ENCODE measurements at regions not wholly inside any gene's neighbourhood (a gene's known extent, or its start where the extent isn't known, plus 50 kb on each side); places are given as distances from the start of the nearest gene placed in this dataset.
"Not testable (repeated sequence)": the region's sequence is repeated elsewhere in the genome, so short reads cannot be mapped to it uniquely, and the experiment has no call there.

DNA sequence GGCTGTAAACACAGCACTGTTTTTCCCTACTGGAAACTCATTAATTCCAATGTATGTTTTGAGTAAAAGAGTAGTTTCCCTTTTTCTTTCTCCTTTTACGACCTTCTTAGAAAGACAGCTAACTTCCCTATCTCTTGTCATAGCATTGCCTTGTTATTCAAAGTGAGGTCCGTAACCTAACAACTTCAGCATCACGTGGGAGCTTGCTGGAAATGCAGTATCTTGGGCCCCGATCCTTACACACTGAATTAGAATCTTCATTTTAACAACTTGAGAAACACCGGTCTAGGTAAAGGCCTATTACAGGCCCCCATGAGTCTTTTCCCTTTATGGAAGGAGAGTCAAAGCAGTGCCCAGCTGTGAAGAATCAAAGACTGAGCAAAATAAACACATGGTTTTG lies 230.7 kb upstream of the PRKD1 start:
- no peak for DNase-seq (ENCODE audit: low read depth in 2 of 2, low spot score in 1 of 2)

DNA sequence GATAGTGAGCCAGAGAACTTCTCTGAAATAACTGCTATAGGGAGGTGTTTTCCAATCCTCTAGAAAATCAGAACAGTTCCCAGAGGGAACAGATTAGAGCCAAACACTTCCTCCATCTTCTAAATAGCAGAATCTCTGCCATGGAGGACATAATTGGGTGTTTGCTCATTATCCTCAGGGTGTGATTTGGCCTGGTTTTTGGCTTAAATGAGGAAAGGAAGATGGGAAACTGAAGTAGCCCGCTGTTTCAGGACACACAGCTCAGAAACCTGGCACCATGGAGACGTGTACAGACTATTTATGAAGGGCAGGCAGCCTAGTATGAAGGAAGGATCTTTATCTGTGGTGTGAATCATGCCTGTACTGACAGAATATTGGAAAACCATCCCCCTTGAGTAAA lies 231.7 kb upstream of the PRKD1 start:
- DNase-seq (ENCODE audit: low read depth in 2 of 2, low spot score in 1 of 2) = no peak

DNA sequence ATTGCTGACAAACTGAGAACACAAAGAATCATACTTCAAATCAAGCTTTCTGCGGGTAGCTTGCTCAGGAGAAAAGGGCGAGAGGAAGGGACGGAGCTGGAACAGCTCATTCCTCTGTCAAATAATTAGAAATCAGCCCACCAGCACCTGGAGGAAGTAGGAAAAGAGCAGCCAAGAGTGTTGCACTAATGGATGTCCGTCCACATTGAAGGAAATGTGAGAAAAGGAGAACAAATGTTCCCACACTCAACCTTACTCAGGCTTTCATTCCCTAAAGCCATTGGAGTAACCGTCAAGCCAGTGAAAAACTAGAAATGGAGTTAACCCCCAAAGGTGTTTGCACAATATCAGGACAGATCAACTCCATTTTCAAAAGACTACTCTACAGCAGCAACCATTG lies 233.0 kb upstream of the PRKD1 start:
- no peak for DNase-seq (ENCODE audit: low read depth in 2 of 2, low spot score in 1 of 2)

DNA sequence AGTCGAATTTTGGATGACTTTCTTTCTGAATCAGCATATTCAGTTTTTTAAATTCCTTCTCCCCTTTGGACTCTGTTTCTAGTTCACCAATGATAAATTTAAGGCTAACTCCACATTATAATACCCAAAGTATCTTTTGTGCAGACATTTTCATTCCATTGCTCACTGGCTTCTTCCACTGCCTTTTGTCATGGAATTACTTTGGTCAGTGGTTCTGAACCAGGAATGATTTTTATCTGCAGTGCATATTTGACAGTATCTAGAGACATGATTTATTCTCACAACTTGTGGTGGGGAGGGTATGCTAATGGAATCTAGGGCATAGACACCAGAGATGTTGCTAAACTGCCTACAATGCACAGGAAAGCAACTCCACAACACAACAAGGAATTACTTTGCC lies 234.4 kb upstream of the PRKD1 start:
- no peak for DNase-seq (ENCODE audit: low read depth in 2 of 2, low spot score in 1 of 2)

DNA sequence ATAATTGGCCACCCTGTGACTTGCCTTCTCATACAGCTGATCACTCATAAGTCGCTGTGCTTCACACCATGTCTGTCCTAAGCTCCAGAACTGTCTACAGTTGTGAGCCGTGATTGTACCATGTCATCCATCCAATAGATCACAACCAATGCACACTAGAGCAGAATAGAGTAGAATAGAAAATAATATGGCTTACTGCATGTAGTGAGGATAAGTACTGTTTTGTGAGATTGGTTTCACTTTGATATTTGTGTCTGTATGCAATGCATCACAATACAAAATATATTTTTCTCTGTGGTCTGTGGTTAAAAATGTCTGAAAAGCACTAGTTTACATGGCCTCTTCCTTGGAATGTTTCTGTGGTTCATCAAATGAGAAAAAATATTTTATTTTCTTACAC lies 237.6 kb upstream of the PRKD1 start:
- DNase-seq (ENCODE audit: low read depth in 2 of 2, low spot score in 1 of 2) = no peak

DNA sequence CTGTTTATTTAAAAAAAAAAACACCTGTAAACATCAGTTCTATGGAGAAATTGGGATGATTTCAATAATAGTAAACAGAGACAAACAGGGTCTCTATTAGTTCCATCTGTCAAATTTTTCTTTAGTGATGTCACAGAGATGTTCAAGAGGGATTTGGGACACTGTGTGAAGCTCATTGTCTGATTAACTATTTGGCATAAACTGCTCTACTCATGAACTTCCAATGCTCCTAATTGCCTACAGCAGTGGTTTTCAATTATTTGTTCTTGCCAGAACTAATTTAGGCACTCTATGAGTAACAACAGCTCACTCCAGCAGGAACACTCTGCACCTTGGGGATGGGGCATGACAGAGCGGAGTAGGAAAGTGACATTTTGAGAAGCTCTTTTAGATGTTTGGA lies 250.1 kb upstream of the PRKD1 start:
- no peak for DNase-seq (ENCODE audit: low read depth in 2 of 2, low spot score in 1 of 2)

DNA sequence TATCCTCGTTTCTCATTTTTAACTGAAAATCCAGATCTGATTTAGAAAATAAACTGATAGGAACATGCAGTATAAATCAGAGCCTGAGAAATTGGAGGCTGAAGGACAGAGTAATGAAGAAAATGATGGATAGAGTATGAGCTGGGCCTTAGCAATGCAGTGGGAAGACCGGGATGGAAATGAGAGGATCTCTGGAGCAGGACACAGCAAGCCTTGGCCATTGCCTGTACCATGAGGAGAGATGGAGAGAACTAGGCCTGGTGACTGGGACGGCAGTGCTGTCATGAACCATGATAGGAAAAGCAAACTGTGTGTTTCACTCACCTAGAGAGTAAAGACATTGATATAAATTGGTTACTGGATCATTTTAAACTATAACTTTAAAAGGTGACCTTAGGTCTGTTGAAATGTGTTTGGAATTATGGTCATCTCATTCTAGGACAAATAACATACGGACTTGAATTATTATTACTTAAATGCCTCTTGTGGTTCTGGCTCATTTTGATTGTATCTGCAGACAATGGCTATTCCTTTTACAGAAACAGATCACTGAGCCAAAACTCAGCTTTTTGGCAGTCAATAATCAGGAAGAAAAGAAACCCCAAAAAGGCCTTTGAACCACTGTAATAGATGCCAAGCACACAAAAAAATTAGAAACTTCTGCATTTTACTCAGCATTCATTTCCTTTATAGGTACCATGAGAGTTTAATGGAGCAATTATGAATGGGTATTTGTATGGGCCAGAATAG lies 251.9 kb upstream of the PRKD1 start:
- no peak for DNase-seq (ENCODE audit: low read depth in 2 of 2, low spot score in 1 of 2)

DNA sequence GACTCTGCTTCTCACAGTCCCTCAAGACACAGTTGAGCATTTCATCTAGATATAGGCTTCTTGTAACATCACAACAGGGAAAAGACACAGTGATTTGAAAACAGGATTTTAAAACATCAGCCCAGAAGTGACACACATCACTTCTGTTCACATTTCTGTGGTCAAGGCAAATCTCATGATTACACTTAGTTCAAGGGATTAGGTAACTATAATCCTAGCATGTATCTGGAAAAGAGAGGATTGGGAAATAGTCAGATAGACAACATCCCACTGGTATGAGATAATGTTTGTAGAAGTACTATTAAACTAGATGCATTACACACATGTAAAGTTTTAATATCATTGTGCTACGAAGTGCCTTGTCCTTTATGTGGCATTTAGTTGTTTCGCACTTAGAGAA lies 252.6 kb upstream of the PRKD1 start:
- no peak for DNase-seq (ENCODE audit: low read depth in 2 of 2, low spot score in 1 of 2)

DNA sequence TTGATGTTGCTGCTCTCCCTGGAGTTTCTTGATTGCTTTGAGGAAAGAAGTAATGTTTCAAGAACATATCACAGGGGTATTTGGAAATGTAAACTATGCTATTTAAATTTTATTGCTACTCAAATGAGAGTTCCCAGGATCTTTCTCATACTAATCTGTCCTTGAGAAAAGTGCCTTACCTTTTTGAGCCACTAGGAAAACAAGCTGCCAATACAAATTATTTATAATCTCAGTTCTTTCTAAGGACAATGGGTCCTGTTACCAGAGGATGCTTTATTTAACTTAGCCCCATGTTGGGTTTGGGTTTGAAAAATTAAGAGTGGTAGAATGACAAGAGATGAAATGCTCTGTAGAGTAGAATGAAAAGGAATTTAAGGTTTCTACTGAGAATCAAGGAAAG lies 258.2 kb upstream of the PRKD1 start:
- DNase-seq (ENCODE audit: low read depth in 2 of 2, low spot score in 1 of 2) = no peak

DNA sequence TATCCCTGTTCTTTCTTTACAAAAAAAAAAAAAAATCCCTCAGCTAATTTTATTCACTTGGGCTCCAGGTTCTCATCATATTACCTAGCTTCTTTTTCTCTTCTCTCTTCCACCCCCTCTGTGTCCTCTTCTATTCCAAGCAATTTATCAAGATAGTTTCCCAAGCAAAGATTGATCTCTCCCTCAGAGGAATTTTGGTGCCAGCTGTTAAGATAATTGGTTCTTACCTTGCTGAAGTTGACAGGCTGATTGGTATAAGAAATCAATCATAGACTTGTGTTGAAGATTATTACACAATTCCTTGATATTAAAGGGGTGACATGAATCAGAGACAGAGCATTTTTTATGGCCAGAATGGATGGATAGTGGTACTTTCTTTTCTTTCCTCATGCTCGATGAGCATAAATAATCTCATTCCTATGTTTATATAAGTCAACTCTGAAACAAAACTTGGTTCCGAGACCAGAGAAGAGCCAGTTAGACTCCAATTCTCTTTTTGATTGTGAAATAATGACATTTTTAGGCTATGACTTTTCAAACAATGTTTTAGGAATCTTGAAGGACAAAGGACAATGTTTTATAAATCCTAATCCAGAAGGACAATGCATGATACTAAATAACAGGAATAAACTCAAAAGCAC lies 264.1 kb upstream of the PRKD1 start:
- no peak for DNase-seq (ENCODE audit: low read depth in 2 of 2, low spot score in 1 of 2)

DNA sequence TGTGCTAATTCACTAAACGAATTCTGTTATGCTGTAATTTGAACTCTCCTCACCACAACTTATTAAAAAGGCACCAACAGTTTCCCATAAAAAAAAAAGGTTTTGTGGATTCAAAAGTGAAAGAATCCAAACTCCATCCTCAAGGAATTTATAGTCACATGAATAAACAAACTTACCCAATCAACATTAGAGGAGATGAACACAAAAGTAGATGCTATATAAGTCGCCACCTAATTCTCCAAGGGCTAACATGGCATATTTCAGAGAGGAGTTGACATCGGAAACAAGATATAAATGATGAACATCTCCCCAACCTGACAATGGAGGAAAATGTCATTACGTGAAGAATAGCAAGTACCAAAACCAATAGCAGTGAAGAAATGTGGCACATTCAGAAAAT lies 265.5 kb upstream of the PRKD1 start:
- no peak for DNase-seq (ENCODE audit: low read depth in 2 of 2, low spot score in 1 of 2)

DNA sequence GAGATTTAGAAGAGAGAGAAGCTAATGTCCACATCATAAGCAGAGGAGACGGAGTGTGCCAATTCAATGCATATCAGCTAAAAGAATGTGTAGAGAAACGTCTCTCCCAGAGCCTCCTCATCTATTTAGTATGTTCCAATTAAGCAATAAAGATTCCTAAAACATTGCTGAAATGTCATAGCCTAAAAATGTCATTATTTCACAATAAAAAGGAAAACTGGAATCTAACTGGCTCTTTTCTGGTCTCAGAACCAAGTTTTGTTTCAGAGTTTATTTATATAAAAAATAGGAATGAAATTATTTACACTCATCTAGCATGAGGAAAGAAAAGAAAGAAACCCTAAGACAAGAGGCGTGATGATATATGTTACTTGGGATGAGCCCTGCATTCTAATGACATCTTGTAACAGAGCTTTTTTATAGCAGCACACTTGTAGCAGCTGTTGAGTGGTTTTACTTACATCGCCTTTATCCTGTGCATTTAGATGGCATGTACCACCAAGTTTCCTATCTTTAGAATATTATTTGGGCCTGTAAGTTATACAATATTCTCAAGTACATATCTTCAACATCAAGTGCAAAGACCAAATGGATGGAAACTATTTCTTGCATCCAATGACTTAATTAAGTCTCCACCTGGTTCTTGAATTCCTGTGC lies 266.3 kb upstream of the PRKD1 start:
- DNase-seq (ENCODE audit: low read depth in 2 of 2, low spot score in 1 of 2) = no peak

DNA sequence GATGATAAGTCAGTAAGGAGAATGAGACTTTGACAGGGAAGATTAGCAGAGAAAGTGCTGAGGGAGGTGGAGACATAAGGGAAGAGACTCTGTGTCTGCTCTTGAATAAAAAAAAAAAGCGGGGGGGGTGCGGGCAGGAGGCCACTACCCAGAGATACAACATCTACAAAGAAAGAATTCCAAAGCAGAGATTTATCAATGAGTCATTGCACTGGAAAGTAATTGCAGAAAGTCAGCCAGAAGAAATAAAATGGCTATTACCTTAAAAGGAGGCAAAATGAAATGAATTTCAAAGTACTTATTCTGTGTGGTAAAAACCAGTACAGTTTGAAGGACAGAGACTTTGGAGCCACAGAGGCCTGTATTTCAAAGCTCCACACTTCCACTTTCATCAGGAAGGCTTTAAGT lies 267.1 kb upstream of the PRKD1 start:
- DNase-seq (ENCODE audit: low read depth in 2 of 2, low spot score in 1 of 2) = no peak

DNA sequence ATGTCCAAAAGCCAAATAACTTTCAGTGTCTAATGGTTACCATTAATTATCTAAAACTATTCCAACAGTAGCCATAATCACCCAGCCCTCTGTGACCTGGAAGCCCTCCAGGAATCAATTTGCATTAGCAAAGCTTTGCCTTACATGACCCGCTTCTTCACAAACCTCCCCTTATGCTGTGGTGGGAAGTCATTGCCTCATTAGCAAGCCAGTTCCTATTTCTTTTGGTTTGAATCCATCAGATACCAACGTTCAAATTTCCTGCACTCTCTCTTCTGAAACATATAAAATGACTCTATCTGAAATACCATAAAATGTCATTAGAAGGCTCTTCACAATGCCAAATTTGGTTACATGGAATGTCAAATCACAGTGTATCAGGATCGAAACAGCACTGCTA lies 268.3 kb upstream of the PRKD1 start:
- no peak for DNase-seq (ENCODE audit: low read depth in 2 of 2, low spot score in 1 of 2)

DNA sequence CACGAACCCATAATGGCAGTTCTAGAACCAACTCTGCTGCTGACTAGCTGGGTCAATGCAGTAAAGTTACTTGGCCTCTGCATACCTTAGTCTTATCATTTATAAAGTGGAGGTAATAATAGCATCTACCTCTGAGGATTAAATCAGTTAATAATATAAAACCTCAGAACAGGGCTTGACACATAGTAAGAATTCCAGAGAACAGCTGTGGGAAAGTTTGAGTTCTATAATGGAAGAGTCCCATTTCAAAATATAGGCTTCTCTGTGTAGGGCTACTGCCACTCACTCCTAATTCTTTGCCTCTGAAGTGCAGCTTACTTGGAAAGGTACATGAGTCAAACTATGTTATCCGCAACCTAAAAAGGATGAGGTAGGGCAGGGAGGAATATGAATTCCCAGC lies 269.2 kb upstream of the PRKD1 start:
- no peak for DNase-seq (ENCODE audit: low read depth in 2 of 2, low spot score in 1 of 2)

DNA sequence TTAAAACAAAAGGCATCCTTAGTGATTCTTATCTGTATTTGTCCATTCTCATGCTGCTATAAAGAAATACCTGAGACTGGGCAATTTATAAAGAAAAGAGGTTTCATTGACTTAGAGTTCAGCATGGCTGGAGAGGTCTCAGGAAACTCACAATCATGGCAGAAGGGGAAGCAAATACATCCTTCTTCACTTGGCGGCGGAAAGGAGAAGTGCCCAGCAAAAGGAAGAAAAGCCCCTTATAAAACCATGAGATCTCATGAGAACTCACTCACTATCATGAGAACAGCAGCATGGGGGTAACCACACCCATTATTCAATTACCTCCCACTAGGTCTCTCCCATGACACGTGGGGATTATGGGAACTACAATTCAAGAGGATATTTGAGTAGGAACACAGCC lies 271.1 kb upstream of the PRKD1 start:
- DNase-seq (ENCODE audit: low read depth in 2 of 2, low spot score in 1 of 2) = not testable (repeated sequence)

DNA sequence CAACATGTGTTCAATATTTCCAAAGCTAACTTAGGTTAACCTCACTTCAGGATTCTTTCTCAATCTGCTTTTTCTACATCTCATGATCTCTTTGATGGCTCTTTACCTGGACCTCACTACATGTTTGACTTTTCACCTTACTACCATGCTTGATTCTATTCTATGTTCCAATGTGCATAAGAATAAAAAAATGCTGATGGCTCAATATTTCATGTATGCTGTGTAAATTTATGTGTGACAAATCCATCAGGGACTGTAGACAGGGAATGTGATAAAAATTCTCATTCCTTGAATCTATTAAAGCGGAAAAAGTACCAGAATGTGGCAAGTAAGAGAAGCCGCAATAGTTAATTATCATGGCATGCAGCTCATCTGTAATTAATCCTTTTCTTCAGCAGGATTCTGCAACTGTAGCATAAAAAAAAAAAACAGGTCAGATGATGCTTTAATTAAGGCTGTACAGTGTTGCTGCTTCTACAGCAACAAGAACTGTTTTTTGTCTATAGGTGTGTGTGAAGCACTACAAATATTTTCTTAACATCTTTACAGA lies 276.9 kb upstream of the PRKD1 start:
- DNase-seq (ENCODE audit: low read depth in 2 of 2, low spot score in 1 of 2) = no peak

DNA sequence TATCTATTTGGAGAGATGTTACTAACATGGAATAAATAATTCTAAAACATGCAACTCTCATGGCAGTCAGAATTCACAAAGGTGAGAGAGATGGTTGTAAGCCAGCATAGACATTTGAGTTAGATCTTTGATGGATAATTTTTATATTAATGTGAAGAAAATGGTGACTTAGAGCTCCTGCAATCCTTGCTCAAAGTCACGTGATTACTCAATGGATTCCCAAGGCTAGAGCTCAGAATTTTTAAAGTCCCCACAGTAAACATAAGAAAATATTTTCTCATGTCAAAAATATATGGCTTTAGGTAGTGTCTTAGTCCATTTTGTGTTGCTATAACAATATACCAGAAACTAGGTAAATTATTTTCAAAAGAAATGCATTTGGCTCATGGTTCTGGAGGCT lies 281.5 kb upstream of the PRKD1 start:
- no peak for DNase-seq (ENCODE audit: low read depth in 2 of 2, low spot score in 1 of 2)

DNA sequence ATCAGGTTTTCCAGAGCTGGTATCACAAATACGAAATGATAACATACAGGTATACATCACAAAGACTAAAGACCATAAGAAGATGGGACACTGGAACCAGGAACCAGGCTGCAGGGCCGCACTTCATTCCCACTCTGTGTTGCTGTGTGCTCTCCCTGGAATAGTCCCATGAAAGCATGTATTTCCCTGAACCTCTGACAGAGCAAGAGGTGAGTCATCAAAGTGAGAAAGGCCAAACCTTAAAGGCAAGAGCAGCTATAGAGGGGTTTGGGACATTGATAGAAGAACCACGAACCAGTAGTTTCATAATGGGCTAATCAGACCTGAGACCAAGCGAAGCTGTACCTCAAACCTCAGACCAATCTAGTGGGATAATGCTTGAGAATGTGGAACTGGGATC lies 283.0 kb upstream of the PRKD1 start:
- no peak for DNase-seq (ENCODE audit: low read depth in 2 of 2, low spot score in 1 of 2)

DNA sequence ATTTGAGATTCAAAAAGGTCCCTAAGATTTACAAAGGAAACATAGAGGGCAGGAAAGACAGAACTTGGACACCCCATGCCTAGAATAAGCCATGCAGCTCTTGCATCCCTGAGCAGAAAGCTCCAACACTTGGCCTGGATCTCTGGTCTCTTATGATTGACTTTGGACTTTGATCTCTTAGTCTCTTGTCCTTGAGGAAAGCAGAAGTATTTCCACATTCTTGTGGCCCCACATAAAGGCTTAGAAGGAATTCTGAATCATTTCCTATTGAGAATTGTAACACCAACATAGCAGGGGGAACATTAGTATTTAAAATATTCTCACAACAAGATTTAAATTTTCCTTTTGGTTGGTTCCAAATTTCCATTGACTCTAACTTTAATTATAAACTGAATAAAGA lies 283.7 kb upstream of the PRKD1 start:
- DNase-seq (ENCODE audit: low read depth in 2 of 2, low spot score in 1 of 2) = no peak

DNA sequence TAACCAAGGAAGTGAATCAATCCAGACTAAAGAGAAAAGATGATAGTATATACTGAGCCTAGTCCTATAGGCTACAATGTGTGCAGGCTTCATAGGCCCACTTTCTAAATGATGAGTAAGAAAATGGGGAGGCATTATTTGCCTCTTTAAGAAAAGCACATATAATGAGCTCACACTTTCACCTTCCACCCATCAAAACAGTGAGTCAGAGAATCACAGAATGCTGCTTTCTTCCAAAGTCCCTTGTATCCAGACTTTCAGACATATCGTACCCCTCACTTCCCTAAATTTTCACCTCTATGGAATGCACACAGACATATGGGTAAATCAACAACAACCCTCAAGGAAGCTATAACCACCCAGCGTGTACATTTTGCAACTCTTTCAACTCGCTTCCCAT lies 286.4 kb upstream of the PRKD1 start:
- no peak for DNase-seq (ENCODE audit: low read depth in 2 of 2, low spot score in 1 of 2)

DNA sequence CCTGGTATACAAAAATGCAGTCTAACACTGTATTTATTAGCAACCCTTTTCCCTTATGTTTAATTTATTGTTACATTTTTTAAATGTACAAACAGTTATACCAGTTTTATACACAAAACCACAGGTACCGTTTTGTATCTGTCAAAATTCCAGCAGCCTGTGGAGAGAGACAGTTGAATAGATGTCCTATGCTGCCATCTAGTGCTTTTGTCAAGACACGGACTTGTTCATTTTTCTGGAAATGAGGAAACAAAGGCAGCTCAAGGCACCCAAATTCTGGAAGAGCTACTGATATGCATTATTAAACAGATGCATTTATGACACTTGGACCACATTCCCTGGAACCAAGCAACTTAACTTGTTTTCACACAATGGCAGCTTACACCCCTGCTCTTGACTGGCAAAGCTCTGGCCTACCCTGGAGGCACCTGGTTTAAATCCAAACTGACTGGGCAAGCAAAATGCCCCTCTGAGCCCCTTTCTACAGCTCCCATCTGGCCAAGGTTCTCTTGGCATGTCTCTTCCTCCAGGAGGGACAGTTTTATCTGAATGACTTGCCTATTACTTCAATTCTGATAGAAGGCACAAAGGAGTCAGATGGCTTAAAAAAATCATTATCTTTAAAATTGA lies 286.9 kb upstream of the PRKD1 start:
- no peak for DNase-seq (ENCODE audit: low read depth in 2 of 2, low spot score in 1 of 2)

Measured in stimulated activated CD8-positive, alpha-beta memory T cell treated with anti-CD3 and anti-CD28 coated beads, Interleukin-4, amount 100 ng/mL, for 4 hours (primary cell).